ENCODE measurements at regions not wholly inside any gene's neighbourhood (a gene's known extent, or its start where the extent isn't known, plus 50 kb on each side); places are given as distances from the start of the nearest gene placed in this dataset.

DNA sequence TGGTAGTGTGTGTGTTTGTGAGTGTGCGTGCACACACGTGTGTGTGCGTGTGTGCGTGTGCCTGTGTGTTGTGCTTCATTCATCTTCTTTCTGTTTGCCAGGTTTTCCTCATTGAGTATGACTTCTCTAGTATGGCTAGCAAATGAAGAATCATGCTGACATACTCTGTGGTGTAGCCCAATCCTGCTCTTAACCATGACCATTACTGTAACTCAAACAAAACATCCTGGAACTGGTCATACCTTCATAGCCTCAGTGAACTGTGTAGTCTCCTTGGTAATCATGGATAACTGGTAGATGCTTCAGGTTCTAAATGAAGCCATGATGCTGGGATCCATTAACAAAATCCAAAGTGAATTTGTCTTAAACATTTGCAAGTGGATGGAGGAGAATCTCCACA lies 1117.7 kb downstream of the BCL11B start:
- Histone ChIP-seq H3K4me1 (ENCODE audit: control insufficient read depth, extremely low read depth, insufficient read depth, low read length) (no peaks in the 10 kb centered on the region), H2AFZ (ENCODE audit: low read depth, low read length) (no peak overlapping the region), H3K36me3 (ENCODE audit: control insufficient read depth in 2 of 2, extremely low read depth in 1 of 2, insufficient read depth in 2 of 2, low read length in 2 of 2) (no peaks in the 10 kb centered on the region), H3K9ac (replicated peaks; ENCODE audit: extremely low read depth, insufficient read depth, low read length) (no peak overlapping the region), H3K9me1 (replicated peaks; ENCODE audit: control insufficient read depth, extremely low read depth, insufficient read depth, low read length) (no peaks in the 10 kb centered on the region), H3K79me2 (ENCODE audit: control insufficient read depth, insufficient read depth, low read length) (no peaks in the 10 kb centered on the region), H3K4me3 (replicated peaks in 1 of 3; ENCODE audit: insufficient read depth in 1 of 3, low read depth in 1 of 3, low read length in 3 of 3) (no peak overlapping the region), H3K27ac (ENCODE audit: insufficient read depth, low read depth, low read length) (no peak overlapping the region), H3K9me3 (replicated peaks; ENCODE audit: control insufficient read depth, insufficient read depth, low read length) (peaks cover 8% of the 10 kb centered on the region), H3K4me2 (ENCODE audit: insufficient read depth, low read length) (no peak overlapping the region), H4K20me1 (replicated peaks; ENCODE audit: control insufficient read depth, extremely low read depth, insufficient read depth, low read length) (no peaks in the 10 kb centered on the region), H3K27me3 (ENCODE audit: control insufficient read depth in 2 of 2, insufficient read depth in 2 of 2, low read length in 2 of 2) (no peaks in the 10 kb centered on the region)
- ChIA-PET POLR2A (no interaction called here), CTCF (no interaction called here)
- no peak for TF ChIP-seq JUN (IDR thresholded peaks at IDR 0.05; ENCODE audit: borderline replicate concordance, insufficient read depth, insufficient read length, low read depth)
- TF ChIP-seq, protein P1, sequence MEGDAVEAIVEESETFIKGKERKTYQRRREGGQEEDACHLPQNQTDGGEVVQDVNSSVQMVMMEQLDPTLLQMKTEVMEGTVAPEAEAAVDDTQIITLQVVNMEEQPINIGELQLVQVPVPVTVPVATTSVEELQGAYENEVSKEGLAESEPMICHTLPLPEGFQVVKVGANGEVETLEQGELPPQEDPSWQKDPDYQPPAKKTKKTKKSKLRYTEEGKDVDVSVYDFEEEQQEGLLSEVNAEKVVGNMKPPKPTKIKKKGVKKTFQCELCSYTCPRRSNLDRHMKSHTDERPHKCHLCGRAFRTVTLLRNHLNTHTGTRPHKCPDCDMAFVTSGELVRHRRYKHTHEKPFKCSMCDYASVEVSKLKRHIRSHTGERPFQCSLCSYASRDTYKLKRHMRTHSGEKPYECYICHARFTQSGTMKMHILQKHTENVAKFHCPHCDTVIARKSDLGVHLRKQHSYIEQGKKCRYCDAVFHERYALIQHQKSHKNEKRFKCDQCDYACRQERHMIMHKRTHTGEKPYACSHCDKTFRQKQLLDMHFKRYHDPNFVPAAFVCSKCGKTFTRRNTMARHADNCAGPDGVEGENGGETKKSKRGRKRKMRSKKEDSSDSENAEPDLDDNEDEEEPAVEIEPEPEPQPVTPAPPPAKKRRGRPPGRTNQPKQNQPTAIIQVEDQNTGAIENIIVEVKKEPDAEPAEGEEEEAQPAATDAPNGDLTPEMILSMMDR (IDR thresholded peaks at IDR 0.05; ENCODE audit: extremely low read depth in 1 of 2, insufficient read depth in 1 of 2, low read depth in 1 of 2, low read length in 2 of 2): no peak
- TF ChIP-seq POLR2AphosphoS5 (IDR thresholded peaks at IDR 0.05; ENCODE audit: insufficient read depth, low read depth, low read length): no peak
- TF ChIP-seq MYC (IDR thresholded peaks at IDR 0.05; ENCODE audit: low read depth, low read length): no peak
- TF ChIP-seq GATA2 (IDR thresholded peaks at IDR 0.05; ENCODE audit: insufficient read depth, insufficient read length, low read depth, low read length): no peak
- no peak for TF ChIP-seq MAX (IDR thresholded peaks at IDR 0.05; ENCODE audit: insufficient read depth, insufficient read length)
- no peak for TF ChIP-seq FOS (IDR thresholded peaks at IDR 0.05; ENCODE audit: borderline replicate concordance, insufficient read depth, low read length)
- no peak for TF ChIP-seq POLR2A (IDR thresholded peaks at IDR 0.05; ENCODE audit: low read depth, low read length)
- TF ChIP-seq EZH2 (IDR thresholded peaks at IDR 0.05; ENCODE audit: borderline replicate concordance, low read depth, low read length, severe bottlenecking): no peak
- no TSS peak for BruUV-seq (replicated peaks)
- intact Hi-C loops (cut with micrococcal nuclease) (no loop called here), dilution Hi-C loops (cut with MboI; ENCODE audit: extremely low pct_ligation_motif_present, low sequenced_read_pairs) (no loop called here)
- no peak for FAIRE-seq
- no peak for DNase-seq (ENCODE audit: low read depth, low spot score)
